GM21360 (cell line): ENCODE measurements at regions not wholly inside any gene's neighbourhood (a gene's known extent, or its start where the extent isn't known, plus 50 kb on each side); places are given as distances from the start of the nearest gene placed in this dataset.

ENCODE experiments used
- ATAC-seq: cut with Tn5 transposase; IDR thresholded peaks from one replicate; pipeline ENCODE4 v1.9.1; 2021; ENCODE audit warnings: mild to moderate bottlenecking, moderate library complexity; ENCODE audit not compliant: unreplicated experiment

DNA sequence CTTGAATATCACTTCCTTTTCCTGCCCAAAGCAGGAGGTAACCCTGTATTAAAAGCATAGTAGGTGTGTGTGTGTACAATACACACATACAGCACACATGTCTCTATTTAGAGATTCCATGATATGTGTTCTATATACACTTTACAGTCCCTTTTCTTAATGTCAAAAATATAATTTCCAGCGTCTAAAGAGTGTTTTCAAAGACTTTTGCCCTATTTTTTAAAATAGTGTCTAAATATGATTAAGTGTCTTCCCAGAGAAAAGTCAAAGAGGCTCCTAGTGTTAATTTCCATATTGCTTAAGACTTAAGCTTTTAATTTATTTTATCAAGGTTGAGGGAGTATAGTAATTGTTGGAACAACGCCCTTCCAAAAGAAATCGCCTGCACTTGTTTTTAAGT is 420.3 kb upstream of the POU3F3 start:
- no peak for ATAC-seq

- peak; percentile 94 for ATAC-seq
Measured at GRCh38 chr2:104434318-104434792, 419.6 kb upstream of the POU3F3 start.

GRCh38 chr2:104434966-104435365 is 418.9 kb upstream of the POU3F3 start:
- no peak for ATAC-seq

DNA sequence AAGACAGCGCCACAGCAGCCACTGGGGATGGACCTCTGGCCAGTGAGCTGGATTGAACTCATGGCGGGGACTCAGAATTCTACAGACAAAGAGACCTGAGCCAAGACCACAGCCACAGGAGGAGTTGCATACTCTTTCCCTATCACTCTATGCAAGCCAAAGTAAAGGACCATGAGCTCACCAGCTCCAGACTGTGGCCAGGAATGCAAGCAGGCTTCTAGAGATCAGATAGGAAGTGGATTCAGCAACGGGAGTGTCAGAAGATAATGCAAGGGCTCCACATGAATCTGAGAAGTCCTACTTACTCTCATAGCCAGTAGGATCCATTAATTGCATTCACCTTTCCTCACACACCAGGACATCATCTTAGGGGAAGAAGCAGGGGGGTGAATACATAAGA is 415.4 kb upstream of the POU3F3 start:
- no peak for ATAC-seq

DNA sequence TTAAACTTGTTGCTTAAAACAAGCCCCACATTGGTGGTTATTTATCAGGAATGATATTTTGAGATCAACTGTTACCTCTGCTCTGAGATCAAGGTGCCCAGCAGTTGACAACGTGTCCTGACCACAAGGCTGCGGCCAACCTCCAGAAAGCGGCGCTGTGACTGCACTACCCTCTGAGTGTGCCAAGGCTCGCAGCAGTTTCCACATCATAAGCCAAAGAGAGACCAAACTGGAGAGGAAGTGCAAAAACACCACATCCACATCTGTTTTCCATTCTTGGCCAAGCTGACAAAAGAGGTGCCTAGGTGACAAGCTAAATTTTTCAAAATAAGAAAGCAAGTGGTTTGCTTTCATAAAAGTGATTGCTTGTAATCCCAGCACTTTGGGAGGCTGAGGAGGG is 410.8 kb upstream of the POU3F3 start:
- no peak for ATAC-seq

GRCh38 chr2:104444392-104444791 is 409.5 kb upstream of the POU3F3 start:
- ATAC-seq, result no peak

DNA sequence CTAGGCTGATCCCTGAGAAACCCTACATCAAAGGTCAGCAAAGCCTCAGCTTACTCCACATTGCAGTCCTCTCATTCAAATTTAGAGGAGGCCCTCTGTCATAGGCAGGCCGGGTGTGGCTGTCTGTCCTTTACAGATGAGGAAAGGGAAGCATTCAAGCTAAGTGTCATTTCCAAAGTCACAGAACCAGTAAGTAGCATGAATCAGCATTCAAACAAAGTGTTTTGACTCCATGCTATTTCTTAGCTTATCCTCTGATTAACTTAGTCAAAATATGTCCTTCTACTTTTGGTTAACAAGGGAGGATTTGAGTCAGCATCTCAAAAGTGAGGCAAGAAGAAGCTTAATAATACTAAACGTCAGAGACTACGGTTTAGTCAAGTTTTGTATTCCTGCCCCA is 409.0 kb upstream of the POU3F3 start:
- no peak for ATAC-seq

GRCh38 chr2:104447831-104448434 is 406.0 kb upstream of the POU3F3 start:
- ATAC-seq, result no peak

- ATAC-seq, result no peak
Measured at GRCh38 chr2:104448661-104449440, 405.1 kb upstream of the POU3F3 start.

DNA sequence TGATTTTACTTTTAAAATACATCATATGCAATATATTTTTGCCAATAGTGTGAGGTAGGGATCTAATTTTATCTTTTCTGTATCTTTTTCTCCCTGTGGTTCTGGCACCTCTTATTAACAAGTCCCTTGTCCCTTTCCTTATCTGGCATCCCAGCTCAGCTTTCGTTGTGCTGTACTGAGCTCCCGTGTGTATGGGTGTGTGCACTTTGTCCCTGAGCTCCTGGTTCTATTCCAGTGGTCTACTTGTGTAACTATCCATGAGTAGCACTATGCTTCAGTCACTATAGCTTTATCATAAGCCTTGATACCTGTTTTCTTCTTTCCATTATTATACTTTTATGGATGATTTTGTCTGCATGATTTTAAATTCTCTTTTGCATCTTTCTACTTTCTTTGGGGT is 401.4 kb upstream of the POU3F3 start:
- ATAC-seq, result no peak

DNA sequence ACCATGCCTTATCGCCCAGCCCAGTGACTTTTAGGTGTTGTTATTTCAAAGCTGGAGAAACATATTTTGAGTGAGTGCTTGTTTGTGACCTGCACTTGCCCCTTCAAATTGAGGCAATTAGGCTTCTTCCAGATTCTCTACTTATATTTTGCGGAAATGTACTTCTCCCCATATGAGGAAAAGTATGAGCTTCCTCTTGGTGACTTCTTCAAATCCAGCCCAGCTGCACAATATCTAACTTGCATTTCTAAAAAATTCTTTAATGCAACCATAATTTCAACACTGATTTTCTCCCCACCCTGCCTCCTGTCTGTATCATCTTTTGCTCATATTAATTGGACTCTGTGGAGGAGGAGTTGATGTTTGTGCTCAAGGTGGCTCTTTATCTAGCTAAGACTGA is 391.2 kb upstream of the POU3F3 start:
- no peak for ATAC-seq

DNA sequence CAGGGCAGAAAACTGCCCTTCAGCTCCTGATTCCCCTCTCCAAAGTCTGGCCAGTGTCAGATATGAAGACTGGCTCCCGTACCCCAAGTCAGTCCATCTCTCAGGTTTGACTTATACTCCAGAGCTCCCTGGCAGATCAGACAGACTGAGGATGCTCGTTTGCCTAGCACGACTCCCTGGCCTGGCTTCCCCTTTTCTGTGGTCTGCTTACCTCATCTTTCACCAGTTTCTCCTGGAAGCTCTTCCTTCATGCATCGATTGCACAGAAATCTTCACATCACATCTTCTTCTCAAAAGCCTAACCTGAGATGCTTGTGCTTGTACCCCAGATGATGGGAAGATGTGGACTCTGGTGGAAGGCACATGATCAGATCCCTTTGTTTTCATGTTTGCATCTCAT is 387.9 kb upstream of the POU3F3 start:
- no peak for ATAC-seq

DNA sequence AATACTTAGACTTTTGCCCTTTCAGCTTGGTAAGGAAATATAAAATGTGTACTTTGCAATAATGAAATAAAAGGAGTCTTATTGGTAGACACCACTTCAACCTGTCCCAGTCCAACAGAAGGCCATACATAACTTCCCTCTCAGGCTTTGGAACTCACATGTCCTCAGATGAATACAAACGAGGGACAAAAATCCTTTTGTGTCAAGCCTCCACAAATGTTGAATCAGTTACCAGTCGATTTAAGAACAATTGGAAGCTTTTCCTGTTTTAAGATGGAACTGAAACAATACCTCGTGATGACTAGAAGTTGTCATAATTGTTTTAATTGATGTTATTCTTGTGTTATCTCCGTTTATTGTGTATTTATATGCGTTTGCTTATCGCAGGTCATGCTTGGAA is 385.1 kb upstream of the POU3F3 start:
- no peak for ATAC-seq

GRCh38 chr2:104472076-104472475 is 381.8 kb upstream of the POU3F3 start:
- no peak for ATAC-seq

DNA sequence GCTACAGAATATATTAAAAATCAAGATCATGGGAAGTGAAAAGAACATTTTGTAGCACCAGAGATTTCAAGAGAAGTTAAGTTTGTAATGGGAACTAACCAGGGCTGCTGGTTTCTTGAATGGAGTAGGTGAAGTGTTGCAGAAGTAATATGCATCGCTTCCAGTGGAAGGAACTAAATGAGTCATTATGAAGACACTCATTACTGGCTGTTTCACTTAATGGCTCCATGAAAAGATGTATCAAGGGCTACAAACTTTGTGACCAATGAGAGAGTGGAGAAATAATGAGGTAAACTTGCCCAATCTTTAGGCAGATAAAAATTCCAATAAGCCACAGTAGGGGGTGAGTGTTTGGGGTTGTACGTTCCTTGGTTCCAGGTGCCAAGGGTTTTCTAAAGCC is 380.4 kb upstream of the POU3F3 start:
- no peak for ATAC-seq

GRCh38 chr2:104474716-104475115 is 379.2 kb upstream of the POU3F3 start:
- no peak for ATAC-seq

DNA sequence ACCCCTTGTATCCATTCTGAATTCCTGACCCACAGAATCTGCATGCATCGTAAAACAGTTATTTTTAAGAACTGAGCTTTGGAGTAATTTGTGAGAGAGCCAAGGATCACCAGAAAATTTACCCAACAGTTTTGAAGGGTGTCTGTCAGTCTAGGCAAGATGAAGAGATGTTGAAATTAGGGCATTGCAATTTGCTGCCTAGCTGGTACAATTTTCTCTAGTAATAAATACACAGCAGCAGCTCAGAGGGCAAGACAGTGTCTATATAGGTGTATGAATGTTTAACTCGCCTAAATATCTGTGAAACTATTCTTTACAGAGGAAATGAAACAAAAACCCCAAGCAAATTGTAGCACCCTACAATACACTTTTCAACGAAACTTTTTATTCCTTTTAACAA is 377.8 kb upstream of the POU3F3 start:
- ATAC-seq, result no peak

DNA sequence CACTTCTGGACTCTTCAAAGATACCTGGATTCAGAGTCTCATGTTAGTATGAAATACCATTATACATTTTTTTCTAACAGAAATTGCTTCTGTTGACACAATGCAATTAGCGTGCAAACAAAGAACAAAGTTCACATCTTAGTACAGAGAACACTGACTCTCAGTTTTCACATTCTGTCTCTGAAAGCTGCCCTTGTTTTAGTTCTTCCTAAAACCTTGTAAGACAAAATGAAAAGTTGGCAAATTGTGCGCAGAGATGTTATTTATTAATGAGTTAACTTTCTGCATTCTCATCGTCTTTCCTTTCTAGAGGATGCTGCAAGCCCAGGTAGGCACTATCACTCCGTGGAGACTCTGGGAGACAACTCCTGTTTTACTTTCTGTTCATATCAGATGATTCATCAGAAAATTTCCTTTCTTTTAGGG is 377.3 kb upstream of the POU3F3 start:
- ATAC-seq, result no peak

DNA sequence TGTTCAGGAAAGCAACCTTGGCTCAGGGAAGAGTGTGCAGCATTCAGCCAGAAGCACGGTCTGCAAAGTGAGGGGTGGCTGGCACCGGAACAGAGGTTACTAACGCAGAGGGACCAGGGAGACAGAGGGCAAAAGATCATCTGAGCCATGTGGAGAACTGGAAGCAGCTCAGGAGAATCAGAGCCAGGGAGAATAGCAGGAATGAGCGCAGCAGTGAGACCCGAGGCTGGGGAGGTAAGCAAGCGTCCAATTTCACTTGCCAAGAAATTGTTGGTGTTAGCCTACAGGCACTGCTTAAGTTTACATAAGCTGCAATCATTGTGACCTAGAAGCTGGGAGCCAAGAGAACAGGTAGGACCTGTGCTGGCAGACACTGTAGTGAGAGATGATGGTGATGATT is 372.6 kb upstream of the POU3F3 start:
- ATAC-seq, result no peak

DNA sequence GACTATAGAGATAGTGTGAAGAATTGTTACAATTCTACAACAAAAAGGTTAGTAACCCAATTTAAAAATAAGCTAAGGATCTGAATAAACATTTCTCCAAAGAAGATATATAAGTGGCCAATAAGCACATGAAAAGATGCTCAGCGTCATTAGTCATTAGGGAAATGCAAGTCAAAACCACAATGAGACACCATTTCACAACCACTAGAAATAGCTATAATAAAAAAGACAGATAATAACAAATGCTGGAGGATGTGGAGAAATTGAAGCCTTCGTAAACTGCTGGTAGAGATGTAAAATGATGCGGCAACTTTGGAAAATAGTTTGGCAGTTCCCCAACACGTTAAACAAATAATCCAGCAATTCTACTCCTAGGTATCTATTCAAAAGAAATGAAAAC is 366.5 kb upstream of the POU3F3 start:
- ATAC-seq, result no peak

DNA sequence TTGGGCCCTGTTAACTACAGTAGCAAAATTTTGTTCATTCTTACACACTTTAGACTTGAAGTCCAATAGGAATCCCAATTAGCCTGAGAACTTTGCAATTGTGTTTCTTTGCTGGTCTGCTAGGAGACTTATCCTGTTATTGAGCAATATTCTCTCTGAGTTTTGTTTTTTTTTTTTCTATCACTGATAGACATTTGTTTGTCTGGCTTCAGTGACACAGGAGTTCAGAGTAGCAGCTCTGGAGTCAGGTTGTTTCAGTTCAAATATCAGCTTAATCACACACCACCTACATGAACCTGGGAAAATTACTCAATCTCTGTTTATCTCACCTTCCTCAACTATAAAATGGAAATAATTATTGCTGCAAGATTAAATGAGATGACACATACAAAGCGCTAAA is 360.2 kb upstream of the POU3F3 start:
- ATAC-seq, result no peak

GRCh38 chr2:104501342-104501741 is 352.6 kb upstream of the POU3F3 start:
- ATAC-seq, result no peak

- no peak for ATAC-seq
Measured at GRCh38 chr2:104501929-104502328, 352.0 kb upstream of the POU3F3 start.
